Heart left ventricle (tissue), 13 donors: ENCODE measurements at regions not wholly inside any gene's neighbourhood (a gene's known extent, or its start where the extent isn't known, plus 50 kb on each side); places are given as distances from the start of the nearest gene placed in this dataset.

Experiments used
- CTCF ChIP-seq, 12 donors: fragments of 200-600 bp; sonication (generic) in 4 of 12; IDR thresholded peaks; one replicate each; pipeline versions ENCODE4 v1.5.0 to v1.8.0; 2018 to 2022; ENCODE audit warnings: antibody characterized with exemption in 12 of 12, mild to moderate bottlenecking in 5 of 12
- POLR2A ChIP-seq, 2 donors: fragments of 450-650 bp; IDR thresholded peaks; one replicate each; pipeline ENCODE4 v1.6.1; 2017; ENCODE audit warnings: antibody characterized with exemption in 2 of 2, mild to moderate bottlenecking in 2 of 2, moderate library complexity in 2 of 2
- donor health status: ischemic (EF 13 %, LVEDD 7.1; RV severe dilation, severe dysfunction).
- donor health status: DM: no; HTN: yes; CAD: no.
- donor health status: DM: no; HTN: no; CAD: no.
- donor health status: ischemic (EF 25% LVEDD 6.9; RV normal size, moderate dysfunction).
- donor health status: ischemic (EF 25% LVEDD 5.7; RV mildly dilated, moderate dysfunction).
- donor health status: ischemic (EF 35%, LVEDD 5.7; RV mildly dilated, moderate dysfunction).
- donor health status: nonischemic (EF 11% LVEDD 7.7; RV severe dilation, severe dysfunction).
- donor health status: DM: yes; HTN: yes; CAD: no.
- donor health status: PGD.
- donor health status: ischemic (EF 29% LVEDD 5.4; RV normal size, mild dysfunction).
- donor health status: nonischemic (EF 23%, LVEDD 6.1; RV moderate dilation, normal function).

- TF ChIP-seq CTCF (IDR thresholded peaks at IDR 0.05) (no peak), POLR2A (IDR thresholded peaks at IDR 0.05) (no peak)
Measured at GRCh38 chr14:98694541-98694940, 577.5 kb downstream of the BCL11B start.
